ENCODE measurements at regions not wholly inside any gene's neighbourhood (a gene's known extent, or its start where the extent isn't known, plus 50 kb on each side); places are given as distances from the start of the nearest gene placed in this dataset.

DNA sequence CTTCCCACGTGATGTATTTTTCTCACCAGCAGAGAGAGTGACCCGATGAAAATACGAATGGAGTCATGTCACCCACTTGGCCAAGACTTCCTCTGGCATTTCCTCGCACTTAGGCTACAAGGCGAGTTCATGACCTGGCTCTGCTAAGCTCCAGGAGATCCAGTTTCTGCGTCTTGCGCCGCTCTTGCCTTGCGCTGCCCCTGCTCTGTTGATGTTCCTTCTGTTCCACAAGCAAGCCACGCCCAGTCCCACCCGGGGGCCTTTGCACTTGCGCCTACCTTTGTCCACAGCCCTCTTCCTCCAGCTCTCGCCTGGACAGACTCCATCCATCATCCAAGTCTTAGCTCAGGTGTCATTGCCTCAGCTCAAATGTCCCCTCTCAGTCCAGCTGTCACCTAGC is 116.3 kb upstream of the SHH start:
- H3K27me3 ChIP-seq (ENCODE audit: control insufficient read depth in 2 of 2, insufficient read depth in 2 of 2, low read length in 2 of 2) = no peaks in the 10 kb centered on the region
- dilution Hi-C loops (cut with MboI; ENCODE audit: extremely low pct_ligation_motif_present, low sequenced_read_pairs) = no loop called here
- CTCF ChIA-PET = no interaction called here

More for the DNA sequence above, 116.3 kb upstream of the SHH start:
- POLR2A ChIA-PET = interaction anchor here (0.6 kb wide), 1 partner anchor 8 kb away, joined by 3 read pairs; no protein-coding TSS in a partner anchor
- Histone ChIP-seq H4K20me1 (replicated peaks; ENCODE audit: control insufficient read depth, extremely low read depth, insufficient read depth, low read length) (no peaks in the 10 kb centered on the region), H3K4me2 (ENCODE audit: insufficient read depth, low read length) (no peak overlapping the region), H3K4me1 (ENCODE audit: control insufficient read depth, extremely low read depth, insufficient read depth, low read length) (no peaks in the 10 kb centered on the region), H3K9me1 (replicated peaks; ENCODE audit: control insufficient read depth, extremely low read depth, insufficient read depth, low read length) (no peaks in the 10 kb centered on the region), H2AFZ (ENCODE audit: low read depth, low read length) (no peak overlapping the region), H3K79me2 (ENCODE audit: control insufficient read depth, insufficient read depth, low read length) (no peaks in the 10 kb centered on the region), H3K9me3 (replicated peaks; ENCODE audit: control insufficient read depth, insufficient read depth, low read length) (no peaks in the 10 kb centered on the region), H3K9ac (replicated peaks; ENCODE audit: extremely low read depth, insufficient read depth, low read length) (no peak overlapping the region), H3K4me3 (replicated peaks in 1 of 3; ENCODE audit: insufficient read depth in 1 of 3, low read depth in 1 of 3, low read length in 3 of 3) (no peak overlapping the region), H3K27ac (ENCODE audit: insufficient read depth, low read depth, low read length) (no peak overlapping the region), H3K36me3 (ENCODE audit: control insufficient read depth in 2 of 2, extremely low read depth in 1 of 2, insufficient read depth in 2 of 2, low read length in 2 of 2) (no peaks in the 10 kb centered on the region)
- FAIRE-seq = no peak
- BruUV-seq (replicated peaks) = no TSS peak
- intact Hi-C loops (cut with micrococcal nuclease) = no loop called here
- TF ChIP-seq, protein P1, sequence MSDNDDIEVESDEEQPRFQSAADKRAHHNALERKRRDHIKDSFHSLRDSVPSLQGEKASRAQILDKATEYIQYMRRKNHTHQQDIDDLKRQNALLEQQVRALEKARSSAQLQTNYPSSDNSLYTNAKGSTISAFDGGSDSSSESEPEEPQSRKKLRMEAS (IDR thresholded peaks at IDR 0.05; ENCODE audit: insufficient read depth, insufficient read length) = no peak
- no peak for TF ChIP-seq POLR2AphosphoS5 (IDR thresholded peaks at IDR 0.05; ENCODE audit: insufficient read depth, low read depth, low read length)
- no peak for TF ChIP-seq FOS (IDR thresholded peaks at IDR 0.05; ENCODE audit: borderline replicate concordance, insufficient read depth, low read length)
- TF ChIP-seq EZH2 (IDR thresholded peaks at IDR 0.05; ENCODE audit: borderline replicate concordance, low read depth, low read length, severe bottlenecking) = no peak
- TF ChIP-seq, protein P2, sequence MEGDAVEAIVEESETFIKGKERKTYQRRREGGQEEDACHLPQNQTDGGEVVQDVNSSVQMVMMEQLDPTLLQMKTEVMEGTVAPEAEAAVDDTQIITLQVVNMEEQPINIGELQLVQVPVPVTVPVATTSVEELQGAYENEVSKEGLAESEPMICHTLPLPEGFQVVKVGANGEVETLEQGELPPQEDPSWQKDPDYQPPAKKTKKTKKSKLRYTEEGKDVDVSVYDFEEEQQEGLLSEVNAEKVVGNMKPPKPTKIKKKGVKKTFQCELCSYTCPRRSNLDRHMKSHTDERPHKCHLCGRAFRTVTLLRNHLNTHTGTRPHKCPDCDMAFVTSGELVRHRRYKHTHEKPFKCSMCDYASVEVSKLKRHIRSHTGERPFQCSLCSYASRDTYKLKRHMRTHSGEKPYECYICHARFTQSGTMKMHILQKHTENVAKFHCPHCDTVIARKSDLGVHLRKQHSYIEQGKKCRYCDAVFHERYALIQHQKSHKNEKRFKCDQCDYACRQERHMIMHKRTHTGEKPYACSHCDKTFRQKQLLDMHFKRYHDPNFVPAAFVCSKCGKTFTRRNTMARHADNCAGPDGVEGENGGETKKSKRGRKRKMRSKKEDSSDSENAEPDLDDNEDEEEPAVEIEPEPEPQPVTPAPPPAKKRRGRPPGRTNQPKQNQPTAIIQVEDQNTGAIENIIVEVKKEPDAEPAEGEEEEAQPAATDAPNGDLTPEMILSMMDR (IDR thresholded peaks at IDR 0.05; ENCODE audit: extremely low read depth in 1 of 2, insufficient read depth in 1 of 2, low read depth in 1 of 2, low read length in 2 of 2) = no peak
- no peak for TF ChIP-seq MYC (IDR thresholded peaks at IDR 0.05; ENCODE audit: low read depth, low read length)
- TF ChIP-seq GATA2 (IDR thresholded peaks at IDR 0.05; ENCODE audit: insufficient read depth, insufficient read length, low read depth, low read length) = no peak
- TF ChIP-seq POLR2A (IDR thresholded peaks at IDR 0.05; ENCODE audit: low read depth, low read length) = no peak
- TF ChIP-seq JUN (IDR thresholded peaks at IDR 0.05; ENCODE audit: borderline replicate concordance, insufficient read depth, insufficient read length, low read depth) = no peak
- no peak for DNase-seq (ENCODE audit: low read depth, low spot score)
